Calu3 (cell line): ENCODE measurements at regions not wholly inside any gene's neighbourhood (a gene's known extent, or its start where the extent isn't known, plus 50 kb on each side); places are given as distances from the start of the nearest gene placed in this dataset.
A peak's percentile ranks its signal among the peaks of the same experiment; 100 is the strongest.

Experiments used
- BruUV-seq: library from RNA; stranded (reverse); fragments of 400-500 nt; replicated peaks from 2 replicates; lab custom pipeline; 2021; lab: Mats Ljungman, UMichigan
- CTCF ChIA-PET: fragments of 300-600 bp; sonication (Branson Sonifier 250); formaldehyde crosslinking; loops from one replicate; lab custom pipeline; 2022; ENCODE audit warnings: antibody characterized with exemption; lab: Charles Lee
- DNase-seq: peaks from one replicate; pipeline ENCODE4 v3.0.0; 2022
- H3K27ac Mint-ChIP-seq: one replicate; pipeline ENCODE4 v1.8.0; 2022; ENCODE audit warnings: mixed read lengths; ENCODE audit not compliant: unreplicated experiment
- H3K27me3 Mint-ChIP-seq: one replicate; pipeline ENCODE4 v1.8.0; 2022; ENCODE audit warnings: mixed read lengths; ENCODE audit not compliant: unreplicated experiment
- H3K36me3 Mint-ChIP-seq: one replicate; pipeline ENCODE4 v1.8.0; 2022; ENCODE audit warnings: mild to moderate bottlenecking, moderate library complexity, mixed read lengths; ENCODE audit not compliant: insufficient read depth, unreplicated experiment
- H3K4me1 Mint-ChIP-seq: one replicate; pipeline ENCODE4 v1.8.0; 2022; ENCODE audit warnings: mild to moderate bottlenecking, low read depth, mixed read lengths; ENCODE audit not compliant: unreplicated experiment
- H3K4me3 Mint-ChIP-seq: one replicate; pipeline ENCODE4 v1.8.0; 2022; ENCODE audit warnings: mild to moderate bottlenecking, low read depth, moderate library complexity, mixed read lengths; ENCODE audit not compliant: unreplicated experiment
- H3K9me3 Mint-ChIP-seq: one replicate; pipeline ENCODE4 v1.8.0; 2022; ENCODE audit warnings: low read depth, mixed read lengths; ENCODE audit not compliant: unreplicated experiment
- CTCF ChIP-seq: fragments of 200-600 bp; IDR thresholded peaks from one replicate; pipeline ENCODE4 v1.8.0; 2022; ENCODE audit warnings: antibody characterized with exemption; ENCODE audit not compliant: unreplicated experiment
- intact Hi-C: fragments of 100-400 bp; cut with micrococcal nuclease; formaldehyde crosslinking; loops from one replicate; pipeline ENCODE4 v1.10.0; 2022; ENCODE audit not compliant: unreplicated experiment

GRCh38 chr2:128534688-128535392, 216.2 kb upstream of the HS6ST1 start:
- Mint-ChIP-seq H3K36me3 (peaks cover 6% of the 10 kb centered on the region), H3K4me3 (no peak overlapping the region), H3K27me3 (no peaks in the 10 kb centered on the region), H3K27ac (no peak overlapping the region), H3K4me1 (peaks cover 26% of the 10 kb centered on the region), H3K9me3 (peaks cover 2% of the 10 kb centered on the region)
- CTCF ChIA-PET, result no interaction called here
- no peak for DNase-seq
- no peak for TF ChIP-seq CTCF
- intact Hi-C loops, result loop anchor here (5.0 kb wide), 3 partner anchors 42 to 213 kb away; no protein-coding TSS in a partner anchor
- no TSS peak for BruUV-seq

GRCh38 chr2:128535953-128536352, 217.3 kb upstream of the HS6ST1 start:
- CTCF ChIA-PET, result no interaction called here
- intact Hi-C loops, result loop anchor here (5.0 kb wide), 2 partner anchors 41 to 44 kb away; no protein-coding TSS in a partner anchor
- BruUV-seq, result no TSS peak
- no peak for TF ChIP-seq CTCF
- peaks cover 6% of the 10 kb centered on the region for H3K36me3 Mint-ChIP-seq
- DNase-seq, result no peak
- H3K4me3 Mint-ChIP-seq, result no peak overlapping the region
- H3K27ac Mint-ChIP-seq, result no peak overlapping the region
- no peaks in the 10 kb centered on the region for H3K27me3 Mint-ChIP-seq
- peaks cover 26% of the 10 kb centered on the region for H3K4me1 Mint-ChIP-seq
- H3K9me3 Mint-ChIP-seq, result no peaks in the 10 kb centered on the region

- peaks cover 6% of the 10 kb centered on the region for H3K36me3 Mint-ChIP-seq
- no TSS peak for BruUV-seq
- peak overlapping the region; percentile 8 for H3K4me3 Mint-ChIP-seq
These were observed 218.4 kb upstream of the HS6ST1 start for GRCh38 chr2:128536925-128537620.

GRCh38 chr2:128537646-128538045, 219.0 kb upstream of the HS6ST1 start:
- DNase-seq, result no peak
- Mint-ChIP-seq H3K27me3 (no peaks in the 10 kb centered on the region), H3K4me3 (no peak overlapping the region), H3K27ac (peak overlapping the region; percentile 83), H3K36me3 (peaks cover 6% of the 10 kb centered on the region), H3K9me3 (no peaks in the 10 kb centered on the region), H3K4me1 (peaks cover 26% of the 10 kb centered on the region)
- no TSS peak for BruUV-seq
- CTCF ChIA-PET, result no interaction called here
- intact Hi-C loops, result loop anchor here (5.0 kb wide), 2 partner anchors 40 to 45 kb away; no protein-coding TSS in a partner anchor
- TF ChIP-seq CTCF, result no peak

More at GRCh38 chr2:128536925-128537620, 218.4 kb upstream of the HS6ST1 start:
- intact Hi-C loops, result loop anchor here (5.0 kb wide), 2 partner anchors 40 to 45 kb away; no protein-coding TSS in a partner anchor
- peak overlapping the region; percentile 83 for H3K27ac Mint-ChIP-seq
- TF ChIP-seq CTCF, result no peak
- peaks cover 26% of the 10 kb centered on the region for H3K4me1 Mint-ChIP-seq
- no peaks in the 10 kb centered on the region for H3K9me3 Mint-ChIP-seq
- no peaks in the 10 kb centered on the region for H3K27me3 Mint-ChIP-seq
- CTCF ChIA-PET, result no interaction called here
- peak; percentile 59 for DNase-seq
